Stomach (tissue), 4 donors: ENCODE measurements at regions not wholly inside any gene's neighbourhood (a gene's known extent, or its start where the extent isn't known, plus 50 kb on each side); places are given as distances from the start of the nearest gene placed in this dataset.

Source experiments
- CTCF ChIP-seq, 7 experiments: fragments of 450-650 bp in 4 of 7; fragments of 200-600 bp in 3 of 7; sonication (generic) in 3 of 7; IDR thresholded peaks; one replicate each; pipeline ENCODE4 v1.5.1; 2016 to 2019; ENCODE audit warnings: antibody characterized with exemption in 7 of 7, control low read depth in 2 of 7, mild to moderate bottlenecking in 1 of 7
- EP300 ChIP-seq: sonication (generic); formaldehyde crosslinking; IDR thresholded peaks from one replicate; pipeline ENCODE4 v1.6.1; 2017; ENCODE audit warnings: antibody characterized with exemption
- POLR2A ChIP-seq, 4 donors: fragments of 450-650 bp; IDR thresholded peaks; one replicate each; pipeline ENCODE4 v1.6.1; 2016; ENCODE audit warnings: antibody characterized with exemption in 4 of 4, control low read depth in 2 of 4, mild to moderate bottlenecking in 1 of 4, moderate library complexity in 1 of 4
- POLR2AphosphoS5 ChIP-seq, 3 donors: sonication (generic); formaldehyde crosslinking; IDR thresholded peaks; one replicate each; pipeline ENCODE4 v1.6.1; 2016; ENCODE audit warnings: antibody characterized with exemption in 3 of 3

- no peak for TF ChIP-seq POLR2A (IDR thresholded peaks at IDR 0.05)
- no peak for TF ChIP-seq CTCF (IDR thresholded peaks at IDR 0.05)
- TF ChIP-seq POLR2AphosphoS5 (IDR thresholded peaks at IDR 0.05): no peak
- no peak for TF ChIP-seq EP300
Observed at GRCh38 chr17:14747603-14747950, 446.7 kb downstream of the HS3ST3B1 start.
